H9 (cell line): ENCODE measurements at regions not wholly inside any gene's neighbourhood (a gene's known extent, or its start where the extent isn't known, plus 50 kb on each side); places are given as distances from the start of the nearest gene placed in this dataset.
A peak's percentile ranks its signal among the peaks of the same experiment; 100 is the strongest.

Source experiments
- DNase-seq: peaks from one replicate; pipeline ENCODE4 v3.0.0-alpha.2; 2017
- H2AFZ ChIP-seq: one replicate; pipeline ENCODE4 v1.6.1; 2013; ENCODE audit warnings: mild to moderate bottlenecking, low read length, control low read depth, moderate library complexity
- H2AK5ac ChIP-seq: 2 replicates; pipeline ENCODE4 v1.6.1; 2013; ENCODE audit warnings: low read length, control low read depth, mixed read lengths; ENCODE audit not compliant: insufficient read length
- H2BK120ac ChIP-seq: one replicate; pipeline ENCODE4 v1.6.1; 2013; ENCODE audit warnings: low read depth, mild to moderate bottlenecking, low read length, control low read depth, inconsistent platforms; ENCODE audit not compliant: poor library complexity, severe bottlenecking
- H2BK12ac ChIP-seq: 2 replicates; pipeline ENCODE4 v1.6.1; 2013; ENCODE audit warnings: low read length, control low read depth, mixed read lengths, low read depth; ENCODE audit not compliant: insufficient read length
- H2BK15ac ChIP-seq: 2 replicates; pipeline ENCODE4 v1.6.1; 2013; ENCODE audit warnings: low read depth, low read length, control low read depth
- H2BK20ac ChIP-seq: one replicate; pipeline ENCODE4 v1.6.1; 2013; ENCODE audit warnings: low read depth, mild to moderate bottlenecking, low read length, control low read depth, inconsistent platforms; ENCODE audit not compliant: poor library complexity, severe bottlenecking
- H2BK5ac ChIP-seq: 2 replicates; pipeline ENCODE4 v1.6.1; 2013; ENCODE audit warnings: low read length, control low read depth, mixed read lengths; ENCODE audit not compliant: insufficient read length
- H3K14ac ChIP-seq: 2 replicates; pipeline ENCODE4 v1.6.1; 2013; ENCODE audit warnings: low read length, control low read depth; ENCODE audit not compliant: insufficient read depth
- H3K18ac ChIP-seq: 2 replicates; pipeline ENCODE4 v1.6.1; 2013; ENCODE audit warnings: low read depth, mild to moderate bottlenecking, mixed read lengths, low read length, control low read depth; ENCODE audit not compliant: insufficient read length
- H3K23ac ChIP-seq: 2 replicates; pipeline ENCODE4 v1.6.1; 2013; ENCODE audit warnings: low read length, control low read depth, mixed read lengths, low read depth; ENCODE audit not compliant: insufficient read length
- H3K23me2 ChIP-seq: 2 replicates; pipeline ENCODE4 v1.6.1; 2013; ENCODE audit warnings: low read depth, mild to moderate bottlenecking, mixed read lengths, low read length, control low read depth; ENCODE audit not compliant: insufficient read length, poor library complexity, severe bottlenecking
- H3K27ac ChIP-seq: 2 replicates; pipeline ENCODE4 v1.5.1; 2013; ENCODE audit warnings: low read length, control low read depth, mixed read lengths, low read depth; ENCODE audit not compliant: insufficient read length
- H3K27me3 ChIP-seq: 2 replicates; pipeline ENCODE4 v1.6.1; 2013; ENCODE audit warnings: low read length, control low read depth, inconsistent platforms; ENCODE audit not compliant: insufficient read depth
- H3K4ac ChIP-seq: 2 replicates; pipeline ENCODE4 v1.6.1; 2013; ENCODE audit warnings: low read depth, mild to moderate bottlenecking, control low read depth, inconsistent platforms, low read length, moderate library complexity
- H3K4me1 ChIP-seq: 2 replicates; pipeline ENCODE4 v1.6.1; 2013; ENCODE audit warnings: low read length, control low read depth, inconsistent platforms; ENCODE audit not compliant: insufficient read depth
- H3K4me2 ChIP-seq: 2 replicates; pipeline ENCODE4 v1.6.1; 2013; ENCODE audit warnings: low read length, control low read depth, mixed read lengths; ENCODE audit not compliant: insufficient read length, insufficient read depth
- H3K56ac ChIP-seq: 2 replicates; pipeline ENCODE4 v1.6.1; 2013; ENCODE audit warnings: low read depth, mild to moderate bottlenecking, mixed read lengths, low read length, control low read depth; ENCODE audit not compliant: insufficient read length
- H3K79me1 ChIP-seq: 2 replicates; pipeline ENCODE4 v1.6.1; 2013; ENCODE audit warnings: low read depth, mild to moderate bottlenecking, moderate library complexity, low read length, control low read depth, inconsistent platforms; ENCODE audit not compliant: insufficient read depth, poor library complexity, severe bottlenecking
- H3K79me2 ChIP-seq: 2 replicates; pipeline ENCODE4 v1.6.1; 2013; ENCODE audit warnings: low read length, control low read depth, inconsistent platforms; ENCODE audit not compliant: insufficient read depth
- H3K9ac ChIP-seq: 2 replicates; pipeline ENCODE4 v1.6.1; 2013; ENCODE audit warnings: low read length, control low read depth, mixed read lengths; ENCODE audit not compliant: insufficient read length; ENCODE audit errors: extremely low read depth
- H3K9me3 ChIP-seq: one replicate; pipeline ENCODE4 v1.6.1; 2013; ENCODE audit warnings: low read depth, low read length, inconsistent platforms; ENCODE audit not compliant: control insufficient read depth
- H3T11ph ChIP-seq: one replicate; pipeline ENCODE4 v1.6.1; 2013; ENCODE audit warnings: mild to moderate bottlenecking, low read length, control low read depth, inconsistent platforms
- H4K20me1 ChIP-seq: one replicate; pipeline ENCODE4 v1.6.1; 2013; ENCODE audit not compliant: control insufficient read depth, insufficient read length, insufficient read depth
- H4K5ac ChIP-seq: 2 replicates; pipeline ENCODE4 v1.6.1; 2013; ENCODE audit warnings: low read depth, mild to moderate bottlenecking, mixed read lengths, low read length, control low read depth; ENCODE audit not compliant: insufficient read length
- H4K8ac ChIP-seq: replicated peaks from 2 replicates; pipeline ENCODE4 v1.6.1; 2013; ENCODE audit warnings: low read length, control low read depth, mixed read lengths, low read depth; ENCODE audit not compliant: insufficient read length
- H4K91ac ChIP-seq: 2 replicates; pipeline ENCODE4 v1.6.1; 2013; ENCODE audit warnings: low read depth, mild to moderate bottlenecking, moderate library complexity, mixed read lengths, low read length, control low read depth; ENCODE audit not compliant: insufficient read length
- H3K27ac Mint-ChIP-seq, 3 experiments: 2 replicates in 2 of 3; 3 replicates in 1 of 3; pipeline ENCODE4 v1.8.0; 2020 to 2021; ENCODE audit warnings: mixed read lengths in 3 of 3, mild to moderate bottlenecking in 1 of 3, moderate library complexity in 1 of 3
- H3K27me3 Mint-ChIP-seq: 2 replicates; pipeline ENCODE4 v1.8.0; 2021; ENCODE audit warnings: low read depth, mild to moderate bottlenecking, moderate library complexity, mixed read lengths
- H3K36me3 Mint-ChIP-seq, 3 experiments: 2 replicates in 2 of 3; 3 replicates in 1 of 3; pipeline ENCODE4 v1.8.0; 2020 to 2021; ENCODE audit warnings: low read depth in 3 of 3, mixed read lengths in 3 of 3; ENCODE audit not compliant: insufficient read depth in 1 of 3
- H3K4me1 Mint-ChIP-seq, 2 experiments: 2 replicates each; pipeline ENCODE4 v1.8.0; 2020; ENCODE audit warnings: mixed read lengths in 2 of 2
- H3K4me3 Mint-ChIP-seq, 2 experiments: 2 replicates in 1 of 2; 3 replicates in 1 of 2; pipeline ENCODE4 v1.8.0; 2020 to 2021; ENCODE audit warnings: mild to moderate bottlenecking in 2 of 2, mixed read lengths in 2 of 2, moderate library complexity in 1 of 2
- H3K9me3 Mint-ChIP-seq, 2 experiments: 2 replicates in 1 of 2; 3 replicates in 1 of 2; pipeline ENCODE4 v1.8.0; 2020; ENCODE audit warnings: mild to moderate bottlenecking in 2 of 2, mixed read lengths in 2 of 2, moderate library complexity in 1 of 2
- WGBS: extraction: QIAGEN DNeasy Blood & Tissue Kit; methylation state at CpG from one replicate; pipeline ENCODE4 v1.1.7; 2013; ENCODE audit warnings: missing lambda C conversion rate, low lambda C conversion rate, mixed read lengths; ENCODE audit not compliant: insufficient read length; ENCODE audit errors: extremely low coverage; 5-methylcytosine and 5-hydroxymethylcytosine counted together
- TF ChIP-seq, protein P1 (sequence below): fragments of 200-600 bp; sonication (generic); conservative IDR thresholded peaks from 3 replicates; pipeline ENCODE4 v1.8.0; 2021; ENCODE audit warnings: antibody characterized with exemption, mild to moderate bottlenecking

DNA sequence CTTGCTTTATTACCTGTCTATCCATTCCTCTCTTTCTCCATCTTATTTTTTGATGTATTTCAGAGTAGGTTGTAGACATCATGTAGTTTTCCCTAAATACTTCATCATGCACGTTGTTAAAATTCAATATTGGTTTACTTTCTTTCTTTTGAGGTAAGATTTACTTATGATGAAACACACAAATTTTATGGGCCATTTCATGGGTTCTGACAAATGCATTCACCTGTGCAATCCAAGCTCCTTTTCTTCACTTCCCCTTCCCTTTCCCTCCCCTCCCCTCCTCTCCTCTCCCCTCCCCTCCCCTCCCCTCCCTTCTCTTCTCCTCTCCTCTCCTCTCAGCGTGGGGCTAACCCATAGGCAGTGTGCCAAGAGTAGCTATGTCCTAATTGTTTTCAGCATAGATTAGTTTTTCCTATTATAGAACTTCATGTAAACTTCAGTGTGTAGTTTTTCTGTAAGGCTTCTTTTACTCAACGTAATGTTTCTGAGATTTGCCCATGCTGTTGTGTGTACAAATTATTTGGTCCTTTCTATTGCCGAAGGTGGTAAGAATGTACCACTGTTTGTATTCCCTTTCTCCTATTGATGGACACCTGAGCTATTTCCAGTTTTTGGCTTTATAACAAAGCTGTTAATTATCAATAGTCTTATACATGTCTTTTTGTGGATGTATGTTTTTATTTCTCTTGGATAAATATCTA, 92.9 kb upstream of the CLINT1 start:
- peaks cover 20% of the 10 kb centered on the region in 2 experiments for H3K4me1 Mint-ChIP-seq

More for the DNA sequence above, 92.9 kb upstream of the CLINT1 start:
- Histone ChIP-seq H3K9me3 (no peaks in the 10 kb centered on the region), H3K4ac (no peak overlapping the region), H4K20me1 (no peaks in the 10 kb centered on the region), H2BK120ac (no peak overlapping the region), H2AFZ (no peak overlapping the region), H3K56ac (no peak overlapping the region), H4K91ac (no peak overlapping the region), H3K79me2 (no peaks in the 10 kb centered on the region), H3K14ac (no peak overlapping the region), H4K5ac (no peak overlapping the region), H3K18ac (no peak overlapping the region), H3T11ph (no peak overlapping the region), H2BK5ac (no peak overlapping the region), H3K9ac (no peak overlapping the region), H4K8ac (no peak overlapping the region), H2BK20ac (peak overlapping the region; percentile 34), H3K4me2 (no peak overlapping the region), H3K23ac (no peak overlapping the region), H2BK15ac (no peak overlapping the region), H3K27me3 (no peaks in the 10 kb centered on the region), H3K4me1 (peaks cover 2% of the 10 kb centered on the region; the same call in 1 of the 2 replicates), H2BK12ac (no peak overlapping the region), H2AK5ac (no peak overlapping the region), H3K79me1 (no peaks in the 10 kb centered on the region), H3K27ac (no peak overlapping the region), H3K23me2 (no peaks in the 10 kb centered on the region)
- no CpG with 5 or more reads among the region's 4 CpGs for WGBS
- Mint-ChIP-seq H3K9me3 (no peaks in the 10 kb centered on the region), H3K4me3 (no peak overlapping the region), H3K27me3 (no peaks in the 10 kb centered on the region), H3K27ac (no peak overlapping the region; a peak in 1 of 7 replicates), H3K36me3 (no peaks in the 10 kb centered on the region)
- TF ChIP-seq, protein P1, sequence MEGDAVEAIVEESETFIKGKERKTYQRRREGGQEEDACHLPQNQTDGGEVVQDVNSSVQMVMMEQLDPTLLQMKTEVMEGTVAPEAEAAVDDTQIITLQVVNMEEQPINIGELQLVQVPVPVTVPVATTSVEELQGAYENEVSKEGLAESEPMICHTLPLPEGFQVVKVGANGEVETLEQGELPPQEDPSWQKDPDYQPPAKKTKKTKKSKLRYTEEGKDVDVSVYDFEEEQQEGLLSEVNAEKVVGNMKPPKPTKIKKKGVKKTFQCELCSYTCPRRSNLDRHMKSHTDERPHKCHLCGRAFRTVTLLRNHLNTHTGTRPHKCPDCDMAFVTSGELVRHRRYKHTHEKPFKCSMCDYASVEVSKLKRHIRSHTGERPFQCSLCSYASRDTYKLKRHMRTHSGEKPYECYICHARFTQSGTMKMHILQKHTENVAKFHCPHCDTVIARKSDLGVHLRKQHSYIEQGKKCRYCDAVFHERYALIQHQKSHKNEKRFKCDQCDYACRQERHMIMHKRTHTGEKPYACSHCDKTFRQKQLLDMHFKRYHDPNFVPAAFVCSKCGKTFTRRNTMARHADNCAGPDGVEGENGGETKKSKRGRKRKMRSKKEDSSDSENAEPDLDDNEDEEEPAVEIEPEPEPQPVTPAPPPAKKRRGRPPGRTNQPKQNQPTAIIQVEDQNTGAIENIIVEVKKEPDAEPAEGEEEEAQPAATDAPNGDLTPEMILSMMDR, result no peak
- DNase-seq, result no peak
